ENCODE measurements at regions not wholly inside any gene's neighbourhood (a gene's known extent, or its start where the extent isn't known, plus 50 kb on each side); places are given as distances from the start of the nearest gene placed in this dataset.

DNA sequence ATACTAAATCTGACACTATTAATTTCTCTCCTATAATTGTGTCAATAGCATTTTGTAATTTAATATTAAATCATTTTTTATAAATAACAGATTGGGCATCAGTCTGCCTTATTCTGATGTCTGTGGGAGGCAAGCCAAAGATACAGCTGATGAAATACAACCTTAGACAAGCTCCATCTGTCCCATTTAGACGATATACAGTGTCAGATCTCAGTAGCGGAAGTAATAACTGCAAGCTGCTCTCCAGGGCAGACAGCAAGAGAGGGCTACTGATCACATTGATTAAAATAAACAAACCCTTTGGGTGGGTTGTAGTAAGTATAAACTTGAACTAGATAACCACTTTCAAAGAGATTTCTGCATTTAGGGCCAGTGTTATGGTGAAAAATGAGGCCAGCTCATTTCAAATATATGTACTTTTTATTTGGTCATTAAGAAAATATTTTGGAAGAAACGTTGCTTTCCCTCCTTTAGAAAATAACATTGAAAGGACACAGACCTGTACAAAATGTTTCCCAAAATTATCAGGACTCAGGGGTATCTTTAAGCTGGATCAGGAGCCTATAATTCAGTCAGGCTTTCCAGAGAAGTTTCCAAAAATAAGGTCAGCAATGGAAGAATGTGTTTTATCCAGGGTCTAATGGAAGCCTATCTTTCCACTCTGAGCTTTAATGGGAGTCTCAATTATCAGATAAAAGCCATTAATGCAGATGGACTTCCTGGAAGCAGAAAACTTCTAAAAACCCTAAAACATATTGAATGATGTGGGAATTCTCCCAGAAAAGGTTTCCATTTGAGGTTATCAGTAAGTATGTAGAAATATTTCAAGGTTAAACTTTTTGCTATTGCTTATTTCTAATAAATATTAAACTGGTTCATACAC lies 1028.8 kb upstream of the IGFBP7 start:
- TF ChIP-seq, protein P1, sequence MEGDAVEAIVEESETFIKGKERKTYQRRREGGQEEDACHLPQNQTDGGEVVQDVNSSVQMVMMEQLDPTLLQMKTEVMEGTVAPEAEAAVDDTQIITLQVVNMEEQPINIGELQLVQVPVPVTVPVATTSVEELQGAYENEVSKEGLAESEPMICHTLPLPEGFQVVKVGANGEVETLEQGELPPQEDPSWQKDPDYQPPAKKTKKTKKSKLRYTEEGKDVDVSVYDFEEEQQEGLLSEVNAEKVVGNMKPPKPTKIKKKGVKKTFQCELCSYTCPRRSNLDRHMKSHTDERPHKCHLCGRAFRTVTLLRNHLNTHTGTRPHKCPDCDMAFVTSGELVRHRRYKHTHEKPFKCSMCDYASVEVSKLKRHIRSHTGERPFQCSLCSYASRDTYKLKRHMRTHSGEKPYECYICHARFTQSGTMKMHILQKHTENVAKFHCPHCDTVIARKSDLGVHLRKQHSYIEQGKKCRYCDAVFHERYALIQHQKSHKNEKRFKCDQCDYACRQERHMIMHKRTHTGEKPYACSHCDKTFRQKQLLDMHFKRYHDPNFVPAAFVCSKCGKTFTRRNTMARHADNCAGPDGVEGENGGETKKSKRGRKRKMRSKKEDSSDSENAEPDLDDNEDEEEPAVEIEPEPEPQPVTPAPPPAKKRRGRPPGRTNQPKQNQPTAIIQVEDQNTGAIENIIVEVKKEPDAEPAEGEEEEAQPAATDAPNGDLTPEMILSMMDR (IDR thresholded peaks at IDR 0.05): no peak
- TF ChIP-seq POLR2A (IDR thresholded peaks at IDR 0.05): no peak
